HPDE6-E6E7 (cell line): ENCODE measurements at regions not wholly inside any gene's neighbourhood (a gene's known extent, or its start where the extent isn't known, plus 50 kb on each side); places are given as distances from the start of the nearest gene placed in this dataset.
"Not testable (repeated sequence)": the region's sequence is repeated elsewhere in the genome, so short reads cannot be mapped to it uniquely, and the experiment has no call there.

Experiments used
- DNase-seq: peaks from one replicate; pipeline ENCODE4 v3.0.0; 2011; ENCODE audit warnings: missing footprints; ENCODE audit errors: extremely low spot score

DNA sequence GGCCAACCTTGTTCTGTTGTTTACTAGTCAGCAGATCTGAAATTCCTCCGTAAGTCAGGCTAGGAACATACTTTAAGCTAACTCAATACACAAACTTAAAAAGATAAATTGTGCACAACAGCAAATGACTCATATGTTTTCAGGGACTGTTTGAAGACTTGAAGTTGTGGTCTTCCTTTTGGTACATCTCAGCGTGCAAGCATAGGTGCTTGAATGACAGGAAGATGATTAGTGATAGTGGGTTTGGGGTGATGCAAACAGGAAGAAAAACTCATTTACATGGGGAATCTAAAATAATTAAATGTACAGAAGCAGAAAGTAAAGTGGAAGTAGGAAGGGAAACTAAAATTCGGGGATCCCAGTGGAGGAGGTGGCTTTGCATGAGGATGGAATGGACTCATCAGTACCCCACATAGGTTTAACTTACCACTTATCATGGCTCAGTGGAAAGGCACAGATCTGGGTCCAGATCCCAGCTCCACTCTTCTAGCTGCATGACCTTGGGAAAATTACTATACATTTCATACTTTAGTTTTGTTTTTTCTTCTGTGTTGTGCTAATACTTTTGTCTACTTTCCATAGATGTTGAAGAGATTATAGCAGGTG is 122.3 kb downstream of the XCL2 start:
- DNase-seq: no peak

DNA sequence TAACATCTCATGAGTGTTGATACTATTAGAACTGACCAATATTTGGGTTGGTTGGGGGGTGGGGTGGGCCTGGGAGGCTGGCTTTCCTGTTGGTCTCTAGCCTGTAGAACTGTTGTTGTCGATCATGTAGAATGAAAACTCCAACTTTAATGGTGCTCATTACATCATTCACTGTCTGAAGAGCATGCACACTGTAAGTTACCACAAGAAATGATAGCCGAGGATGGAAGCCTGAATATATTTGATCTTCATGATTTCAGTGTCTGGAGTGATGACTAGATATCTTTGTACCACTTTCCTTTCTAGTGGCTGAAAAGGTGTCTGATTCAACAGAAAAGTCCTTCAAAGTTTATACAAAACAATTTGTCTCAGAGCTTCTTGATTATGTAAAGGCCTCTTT is 123.6 kb downstream of the XCL2 start:
- DNase-seq: no peak

DNA sequence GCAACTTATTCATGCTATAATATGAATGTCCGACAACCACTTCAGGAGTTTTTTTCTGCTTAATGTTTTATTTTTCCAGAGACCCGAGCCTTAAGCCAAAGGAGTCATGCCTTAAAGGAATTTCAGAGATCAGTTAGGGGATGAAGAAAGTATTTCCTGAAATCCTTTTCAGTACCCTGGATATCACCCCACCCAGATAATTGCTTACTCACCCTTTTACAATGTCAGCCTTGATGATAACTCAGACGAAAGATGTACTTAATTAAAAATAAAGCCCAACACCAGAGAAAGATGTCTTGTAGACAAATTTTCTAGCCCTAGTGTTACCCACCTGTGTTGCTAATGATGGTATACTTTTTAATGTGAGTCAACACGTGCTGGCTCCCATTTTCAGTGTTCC is 124.1 kb downstream of the XCL2 start:
- no peak for DNase-seq

DNA sequence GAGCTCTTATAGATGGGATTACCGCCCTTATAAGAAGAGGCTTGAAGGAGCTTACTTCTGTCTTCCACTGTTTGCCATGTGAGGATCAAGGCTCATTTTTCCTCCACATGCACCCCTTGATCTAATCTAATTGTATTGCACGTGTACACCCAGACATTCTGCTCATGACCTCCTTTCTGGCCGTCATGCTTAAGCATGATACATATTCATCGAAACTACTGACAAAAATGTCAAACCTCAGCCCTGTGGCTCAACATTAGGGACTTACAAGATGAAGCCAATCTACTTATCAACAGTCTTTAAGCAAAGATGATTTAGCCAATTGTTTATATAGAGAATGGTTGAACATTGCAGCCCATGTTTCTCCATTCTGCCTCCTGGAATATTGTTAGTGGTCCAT is 127.6 kb downstream of the XCL2 start:
- DNase-seq: no peak

DNA sequence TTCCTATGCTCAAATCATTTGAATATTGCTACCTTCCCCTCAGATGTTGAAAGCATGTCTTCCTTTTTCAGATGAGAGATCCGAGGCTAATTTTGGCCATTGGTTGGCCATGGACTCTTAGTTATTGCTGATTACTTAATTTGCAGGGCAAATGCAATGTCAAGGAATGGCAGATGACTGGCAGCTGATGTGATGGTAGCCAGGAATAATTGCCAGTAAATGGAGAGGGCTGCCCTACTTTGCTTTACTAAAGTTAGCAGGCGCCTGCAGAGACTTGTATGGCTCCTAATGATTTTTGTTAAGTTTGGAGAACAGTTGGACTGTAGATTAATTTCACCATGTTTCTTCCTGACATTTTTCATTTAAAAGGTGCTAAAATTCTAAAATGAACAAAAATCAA is 128.9 kb downstream of the XCL2 start:
- no peak for DNase-seq

DNA sequence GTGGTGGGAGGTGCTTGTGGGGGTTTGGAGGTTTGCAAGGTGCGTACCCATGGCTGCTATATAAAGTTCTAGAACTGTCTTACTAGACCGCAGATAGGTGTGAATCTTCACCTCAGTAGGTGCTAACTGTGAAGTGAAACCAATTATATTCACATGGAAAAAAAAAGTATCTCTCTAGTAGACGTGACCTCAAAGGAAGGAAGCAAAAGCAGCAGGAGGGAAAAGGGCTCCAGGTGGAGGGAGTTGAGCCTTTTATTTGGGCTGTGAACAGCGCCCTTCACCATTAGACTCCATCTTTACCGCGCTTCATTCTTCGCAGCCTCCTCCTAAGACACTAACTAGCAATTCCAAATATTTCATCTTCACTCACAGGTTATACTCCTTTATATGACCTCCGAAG is 129.8 kb downstream of the TBX19 start:
- no peak for DNase-seq

DNA sequence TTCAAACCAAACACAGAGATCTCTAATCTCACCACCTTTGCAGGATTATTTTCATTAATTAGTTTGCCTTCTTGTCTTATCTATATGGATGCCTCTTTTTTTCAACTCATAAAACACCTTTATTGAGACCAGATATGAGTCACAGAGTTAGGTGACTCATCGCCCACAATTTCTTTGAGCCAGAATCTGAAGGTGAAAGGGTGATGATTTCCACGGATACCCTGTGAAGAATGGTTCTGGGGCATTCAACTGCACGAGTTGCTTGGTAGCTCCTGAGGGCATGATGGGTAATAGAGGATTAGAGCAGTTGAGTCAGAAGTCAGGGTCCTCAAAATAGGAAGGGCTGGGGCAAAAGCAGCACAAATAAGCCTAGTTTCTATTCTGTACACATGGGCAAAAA is 128.2 kb downstream of the TBX19 start:
- DNase-seq: peak; percentile 80

DNA sequence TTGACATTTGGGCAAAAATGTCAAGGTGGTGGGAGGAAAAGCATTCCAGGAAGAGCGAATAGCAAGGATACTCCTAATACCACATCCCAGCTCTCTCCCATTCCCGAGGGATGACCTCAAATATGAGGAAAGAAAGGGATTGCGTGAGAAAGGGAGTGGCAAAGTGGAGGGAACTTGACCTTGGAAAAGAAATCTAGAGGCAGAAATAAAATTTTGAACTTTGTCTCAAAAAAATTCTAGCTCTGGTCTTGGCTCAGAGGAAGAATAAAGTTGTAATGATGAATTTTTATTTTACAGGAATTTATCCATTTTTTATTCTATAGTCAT is 127.8 kb downstream of the TBX19 start:
- DNase-seq: no peak

DNA sequence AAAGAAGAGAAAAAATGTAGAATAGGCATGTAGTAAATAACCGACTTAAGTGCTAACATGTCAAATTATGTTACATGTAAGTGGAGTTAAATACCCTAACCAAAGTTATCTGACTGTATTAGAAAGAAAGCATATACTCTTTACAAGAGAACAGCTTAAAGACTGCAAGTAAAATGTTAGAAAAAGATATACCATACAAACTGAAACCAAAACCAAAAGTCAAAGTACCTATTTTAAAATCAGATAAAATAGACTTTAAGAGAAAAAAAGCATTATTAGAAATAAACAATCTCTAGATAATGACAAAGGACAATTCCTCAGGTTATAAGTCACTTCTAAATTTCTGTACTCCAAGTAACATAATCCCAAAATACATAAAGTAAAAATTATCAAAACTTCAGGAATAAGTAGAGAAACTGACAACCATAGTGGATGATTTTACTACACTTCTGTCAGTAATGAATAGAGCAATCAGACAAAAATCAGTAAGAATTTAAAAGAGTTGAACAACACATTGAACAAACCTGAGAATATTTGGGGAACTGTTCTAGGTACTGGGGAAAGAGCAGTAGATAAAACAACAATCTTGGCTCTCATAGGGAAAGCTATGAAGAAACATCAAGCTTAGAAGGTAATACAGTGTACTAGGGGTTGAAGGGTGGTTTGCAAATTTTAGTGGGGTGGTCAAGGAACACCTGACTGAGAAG is 127.3 kb downstream of the TBX19 start:
- DNase-seq: no peak

DNA sequence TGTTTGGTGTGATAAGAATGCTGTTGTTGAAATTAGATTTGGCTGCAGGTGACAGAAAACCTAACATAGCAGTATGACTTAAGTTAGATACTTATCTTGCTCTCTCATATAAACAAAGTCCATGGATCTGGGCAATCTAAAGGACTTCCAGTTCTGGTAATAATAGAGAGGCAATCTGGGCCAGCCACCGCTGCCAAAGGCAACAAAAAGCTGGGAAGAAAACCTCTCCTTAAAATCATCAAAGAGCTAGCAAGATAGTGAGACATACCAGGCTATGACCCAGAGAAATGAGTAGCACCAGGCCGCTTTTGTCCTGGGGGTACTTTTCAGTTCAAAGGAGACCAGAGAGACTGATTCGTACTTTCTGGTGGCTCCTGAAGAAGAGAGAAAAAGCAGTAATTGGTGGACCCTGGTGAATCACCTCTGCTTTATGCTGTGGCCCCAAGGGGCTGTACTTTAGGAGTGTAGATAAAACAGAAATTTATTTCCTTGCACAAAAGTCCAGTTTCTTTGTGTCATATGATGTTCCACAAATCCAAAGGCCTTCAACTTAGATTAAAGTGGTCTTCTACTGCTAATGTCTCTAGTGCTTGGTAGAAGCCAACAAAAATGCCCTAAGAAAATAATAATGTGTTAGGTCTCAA is 125.4 kb downstream of the TBX19 start:
- DNase-seq: no peak

DNA sequence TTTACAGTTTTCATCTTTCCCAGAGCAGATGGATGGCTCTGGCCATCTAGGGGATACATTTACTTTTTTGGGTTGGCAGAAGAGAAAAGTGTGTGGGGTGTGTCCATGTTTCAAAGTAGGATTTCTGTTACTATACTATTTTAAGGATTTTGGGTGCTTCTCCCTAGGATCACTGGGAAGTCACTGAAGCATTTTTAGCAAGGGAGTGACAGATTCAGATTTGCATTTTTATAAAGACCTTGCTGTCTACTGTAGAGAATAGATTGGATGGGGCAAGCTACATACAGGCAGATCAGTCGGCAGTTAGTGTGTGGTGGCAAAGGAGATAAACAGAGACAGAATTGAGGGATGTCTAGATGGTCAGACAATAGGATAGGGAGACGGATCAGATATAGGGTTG is 122.5 kb downstream of the TBX19 start:
- DNase-seq: no peak

DNA sequence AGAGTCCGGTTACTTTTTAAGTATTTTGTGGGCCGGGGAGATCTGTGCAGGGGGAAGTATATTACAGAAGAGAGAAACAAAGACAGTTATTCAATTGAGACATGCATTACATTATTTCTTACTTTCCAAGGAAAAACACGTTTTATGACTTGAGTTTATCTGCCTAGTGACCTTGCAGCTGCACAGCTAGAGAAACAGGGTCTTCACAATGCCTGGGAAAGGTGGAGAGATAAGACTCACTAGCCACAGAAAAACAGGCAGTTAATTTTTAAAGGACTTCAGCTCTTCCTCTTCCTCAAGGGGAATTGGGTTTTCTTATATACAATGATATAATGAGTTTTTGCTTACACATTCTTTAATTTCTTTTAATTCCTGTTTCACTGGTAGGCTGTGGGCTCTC is 121.8 kb downstream of the TBX19 start:
- DNase-seq: not testable (repeated sequence)

DNA sequence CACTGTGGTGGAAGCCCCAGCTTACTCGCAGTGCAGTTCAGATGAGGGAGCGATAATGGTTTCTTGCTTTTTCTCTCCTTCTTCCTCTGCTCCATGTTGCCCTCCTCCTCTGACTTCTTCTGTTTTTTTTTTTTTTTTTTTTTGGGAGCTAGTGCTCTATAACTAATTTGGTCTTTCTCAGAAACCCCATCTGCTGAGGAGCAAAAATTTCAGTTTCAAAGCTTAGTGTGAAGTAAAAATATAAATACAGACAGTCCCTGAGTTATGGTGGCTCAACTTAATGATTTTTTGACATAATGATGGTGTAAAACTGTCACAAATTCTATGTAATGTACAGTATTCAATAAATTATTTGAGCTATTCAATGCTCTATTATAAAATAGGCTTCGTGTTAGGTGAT is 120.7 kb downstream of the TBX19 start:
- no peak for DNase-seq

DNA sequence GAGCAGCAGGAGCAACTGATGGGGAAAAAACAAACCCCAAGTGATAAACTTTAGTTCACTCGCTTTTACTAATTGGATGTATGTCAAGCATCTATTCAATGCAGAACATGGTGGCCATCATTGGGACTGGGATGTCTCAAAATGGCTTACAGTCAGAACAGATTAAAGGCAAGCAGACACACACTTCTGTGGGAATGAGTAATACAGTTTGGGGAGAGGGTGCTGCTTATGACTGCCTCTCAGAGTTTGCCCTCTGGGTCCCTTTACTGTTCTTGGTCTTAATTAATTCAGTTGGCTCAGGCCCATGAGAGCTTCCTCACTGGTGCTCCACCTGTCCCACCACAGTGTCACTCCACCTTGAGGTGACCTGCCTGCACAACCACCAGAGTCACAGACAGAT is 119.5 kb downstream of the TBX19 start:
- no peak for DNase-seq

DNA sequence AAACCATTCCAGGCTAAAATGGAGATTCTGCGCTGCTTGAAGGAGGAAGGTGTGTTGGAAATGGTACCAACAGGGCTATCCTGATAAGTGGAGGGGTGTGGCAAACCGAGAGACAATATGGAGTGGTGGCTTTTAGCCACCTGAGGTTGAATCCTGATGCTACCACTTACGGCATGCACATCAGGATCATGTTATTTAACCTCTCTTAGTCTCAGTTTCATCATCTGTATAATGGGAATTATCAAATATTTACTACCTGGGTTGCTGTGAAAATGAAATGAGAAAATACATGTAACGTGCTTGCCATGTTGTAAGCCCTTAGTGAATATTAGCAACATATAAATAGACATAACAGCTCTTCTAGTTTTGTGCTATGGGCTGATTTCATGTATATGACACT is 117.1 kb downstream of the TBX19 start:
- DNase-seq: no peak

DNA sequence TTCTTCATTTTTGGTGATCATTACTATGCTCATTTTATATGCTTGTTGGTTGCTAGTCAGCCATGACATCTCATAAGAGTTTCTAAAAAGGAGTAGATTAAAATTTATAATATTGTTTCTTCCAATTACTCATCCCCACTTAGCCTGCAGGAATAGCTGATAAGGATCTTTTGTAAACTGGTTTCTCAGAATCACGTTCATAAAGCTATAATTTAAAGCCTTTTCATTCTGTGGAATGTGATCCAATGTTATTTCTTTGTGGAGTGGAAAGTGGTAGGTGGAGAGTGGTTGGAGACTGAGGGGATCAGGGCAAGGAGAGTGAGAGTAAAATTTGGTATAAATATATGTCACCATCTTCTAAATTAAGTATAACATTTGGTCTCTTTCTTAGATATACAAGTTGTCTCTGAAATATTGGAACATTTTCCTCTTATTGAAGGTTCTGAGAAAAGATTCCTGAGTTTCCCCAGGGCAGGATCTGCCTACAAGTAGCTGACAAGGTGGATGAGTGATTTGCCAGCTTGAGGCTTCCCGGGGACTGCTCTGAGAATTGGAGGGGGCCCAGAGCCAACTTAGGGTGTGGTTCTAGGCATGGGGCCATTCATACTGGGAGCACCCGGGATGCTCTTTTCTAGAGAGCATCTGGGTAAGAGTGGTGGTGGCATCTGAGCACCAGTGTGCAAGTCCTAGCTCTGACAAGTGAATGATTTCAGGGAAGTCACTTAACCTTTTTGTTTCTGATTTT is 116.4 kb downstream of the TBX19 start:
- no peak for DNase-seq

DNA sequence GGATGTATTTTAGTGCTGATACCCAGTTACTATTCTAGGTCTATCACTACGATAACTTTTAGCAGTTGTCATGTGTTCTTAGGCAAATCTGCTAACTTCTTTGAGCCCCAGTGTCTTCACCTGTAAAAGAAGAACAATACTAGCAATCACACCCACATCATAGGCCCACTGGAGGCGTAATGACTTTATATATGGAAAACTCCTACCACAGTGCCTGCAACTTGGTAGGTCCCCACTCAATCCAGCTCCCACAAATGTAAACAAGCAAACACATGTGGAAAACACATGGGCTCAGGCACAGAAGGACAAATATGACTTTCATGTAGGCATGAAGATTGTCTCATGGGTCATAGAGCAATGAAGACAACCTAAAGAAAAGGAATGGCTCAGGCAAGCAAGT is 115.8 kb downstream of the TBX19 start:
- DNase-seq: no peak

DNA sequence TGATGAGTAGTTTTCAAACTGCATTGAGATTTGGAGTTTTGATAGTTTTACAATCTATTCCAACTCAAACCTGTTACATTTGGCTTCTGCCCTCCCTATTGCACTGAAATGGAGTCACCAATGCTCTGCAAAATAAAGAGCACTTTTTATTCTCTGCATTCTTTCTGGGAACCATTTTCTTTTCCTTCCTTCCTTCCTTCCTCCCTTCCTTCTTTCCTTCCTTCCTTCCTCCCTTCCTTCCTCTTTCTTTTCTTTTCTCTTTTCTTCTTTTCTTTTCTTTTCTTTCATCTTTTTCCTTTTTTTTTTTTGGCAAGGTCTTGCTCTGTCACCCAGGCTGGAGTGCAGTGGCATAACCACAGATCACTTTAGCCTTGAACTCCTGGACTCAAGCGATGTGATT is 114.2 kb downstream of the TBX19 start:
- DNase-seq: no peak

DNA sequence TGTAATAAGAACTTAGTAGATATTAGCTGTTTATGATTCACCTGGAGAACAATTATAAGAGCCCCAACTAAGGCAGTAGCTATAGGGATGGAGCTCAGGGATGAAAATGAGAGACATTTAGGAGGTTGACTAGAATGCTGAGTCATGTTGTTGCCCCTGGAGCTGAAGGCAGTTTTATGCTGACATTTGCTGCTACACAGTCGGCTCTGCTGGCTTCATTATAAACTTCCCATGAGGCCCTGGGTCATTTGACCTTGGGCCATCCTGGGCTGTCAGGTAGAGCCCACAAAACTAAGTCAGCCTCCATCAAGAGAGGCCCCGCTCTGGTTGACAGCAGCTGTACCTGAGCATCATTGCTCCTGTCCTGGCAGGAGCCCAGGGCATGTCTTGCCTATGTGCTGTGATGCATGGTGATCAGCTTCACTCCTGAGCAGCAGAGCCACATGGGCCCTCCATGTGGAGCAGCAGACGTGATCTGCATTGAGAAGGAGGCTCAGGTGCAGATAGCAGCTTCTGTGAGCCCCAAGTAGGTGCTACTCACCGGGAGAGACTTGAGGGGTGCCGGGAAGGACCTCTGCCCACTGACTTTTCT is 112.4 kb downstream of the TBX19 start:
- DNase-seq: no peak

DNA sequence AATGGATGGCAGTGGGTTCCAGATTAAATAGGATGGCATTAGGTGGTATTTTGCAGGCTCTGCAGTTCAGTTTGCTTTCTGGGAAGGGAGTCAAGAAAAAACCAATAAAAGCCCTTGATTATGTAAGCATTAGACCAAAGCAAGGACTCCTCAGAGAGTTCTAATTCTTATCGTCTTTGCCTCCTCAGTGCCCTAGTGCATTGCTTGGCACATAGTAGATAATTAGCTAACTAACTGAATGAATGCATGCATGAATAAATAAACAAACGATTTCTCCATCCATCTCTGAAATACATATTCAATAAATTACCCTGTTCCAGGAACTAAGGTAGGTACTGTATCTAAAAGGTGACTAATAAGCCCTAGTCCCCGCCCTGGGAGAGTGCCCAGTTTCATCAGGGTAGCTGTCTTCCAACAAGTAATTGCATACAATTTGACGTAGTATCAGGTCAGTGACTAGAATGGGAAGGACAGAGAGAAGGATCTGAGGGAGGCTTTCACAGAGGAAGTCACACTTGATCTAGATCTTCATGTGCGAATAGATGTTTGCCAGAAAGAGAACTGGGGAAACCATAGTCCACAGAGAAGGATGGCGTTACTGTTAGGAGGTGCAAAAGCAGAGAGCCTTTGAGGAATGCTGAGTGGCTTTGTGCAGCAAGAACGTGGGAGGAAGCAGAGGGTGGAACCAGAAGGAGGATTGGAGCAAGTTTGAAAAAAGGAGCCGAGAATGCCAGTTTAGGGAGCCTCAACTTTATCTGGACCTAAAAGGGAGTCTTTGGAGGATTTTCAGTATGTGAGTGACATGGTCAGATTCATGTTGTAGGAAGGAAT is 111.4 kb downstream of the TBX19 start:
- DNase-seq: no peak

DNA sequence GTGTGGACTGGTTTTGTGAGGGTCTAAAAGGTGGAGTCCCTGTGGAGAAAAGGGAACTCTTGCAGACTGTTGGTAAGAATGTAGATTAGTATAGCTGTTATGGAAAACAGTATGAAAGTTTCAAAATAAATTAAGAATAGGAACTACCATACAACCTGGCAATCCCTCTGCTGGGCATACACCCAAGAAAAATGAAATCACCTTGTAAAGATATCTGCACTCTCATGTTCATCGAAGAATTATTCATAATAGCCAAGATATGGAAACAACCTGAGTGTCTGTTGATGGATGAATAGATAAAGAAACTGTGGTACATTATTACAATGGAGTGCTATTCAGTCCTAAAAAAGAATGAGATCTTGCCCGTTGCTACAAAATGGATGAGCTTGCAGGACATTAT is 109.6 kb downstream of the TBX19 start:
- DNase-seq: no peak
